GM12892 (cell line): ENCODE measurements at regions not wholly inside any gene's neighbourhood (a gene's known extent, or its start where the extent isn't known, plus 50 kb on each side); places are given as distances from the start of the nearest gene placed in this dataset.

Experiments
- POLR2A ChIP-seq: IDR thresholded peaks from 2 replicates; pipeline ENCODE4 v1.6.1; 2011; ENCODE audit warnings: low read depth, low read length, control low read depth
- POLR2AphosphoS5 ChIP-seq: IDR thresholded peaks from 2 replicates; pipeline ENCODE4 v1.6.1; 2011; ENCODE audit warnings: low read depth, low read length, control low read depth
- TAF1 ChIP-seq: IDR thresholded peaks from 2 replicates; pipeline ENCODE4 v1.6.1; 2011; ENCODE audit warnings: low read depth, mild to moderate bottlenecking, control low read depth, low read length, borderline replicate concordance

DNA sequence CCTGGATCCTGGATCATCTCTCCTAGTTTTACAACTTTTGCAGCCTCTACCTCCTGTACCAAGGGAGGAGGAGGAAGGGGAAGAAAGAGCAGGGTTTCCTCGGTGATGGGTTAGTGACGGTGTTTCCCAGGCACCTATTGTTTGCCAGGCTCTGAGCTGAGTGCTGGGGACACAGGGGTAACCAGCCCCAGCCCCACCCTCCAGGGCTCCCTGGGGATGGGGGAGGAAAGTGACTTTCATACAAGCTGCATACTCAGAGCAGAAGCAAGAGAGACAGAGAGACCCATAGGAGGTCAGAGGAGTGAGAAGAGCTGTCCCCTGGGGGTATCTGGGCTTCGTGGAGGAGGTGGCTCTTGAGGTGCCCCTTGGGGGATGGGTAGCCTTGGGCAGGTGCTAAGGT is 89.4 kb upstream of the THY1 start:
- TF ChIP-seq POLR2AphosphoS5 = no peak
- TF ChIP-seq POLR2A = no peak
- no peak for TF ChIP-seq TAF1
